GM23338 (cell line): ENCODE measurements at regions not wholly inside any gene's neighbourhood (a gene's known extent, or its start where the extent isn't known, plus 50 kb on each side); places are given as distances from the start of the nearest gene placed in this dataset.

Experiments used
- EZH2 ChIP-seq: fragments of 200-600 bp; sonication (generic); IDR thresholded peaks from one replicate; pipeline ENCODE4 v1.8.0; 2017; ENCODE audit warnings: antibody characterized with exemption, mild to moderate bottlenecking, low read depth; ENCODE audit not compliant: unreplicated experiment
- JUNB ChIP-seq: IDR thresholded peaks from one replicate; pipeline ENCODE4 v1.6.1; 2016; ENCODE audit warnings: antibody characterized with exemption; ENCODE audit not compliant: unreplicated experiment
- ZNF114 ChIP-seq: fragments of 250-450 bp; sonication (Bioruptor Pico); IDR thresholded peaks from 2 replicates; pipeline ENCODE4 v1.5.0; 2020; ENCODE audit warnings: mild to moderate bottlenecking, moderate library complexity
- TF ChIP-seq, protein P1 (sequence below), 2 experiments: fragments of 200-600 bp in 1 of 2; sonication (generic) in 1 of 2; conservative IDR thresholded peaks; 2 replicates each; pipeline versions ENCODE4 v1.5.1 to v1.6.1; 2016 to 2017; ENCODE audit warnings: antibody characterized with exemption in 2 of 2, low read depth in 2 of 2, mild to moderate bottlenecking in 2 of 2, moderate library complexity in 1 of 2
- TF ChIP-seq, protein P2 (sequence below): IDR thresholded peaks from one replicate; pipeline ENCODE4 v1.6.1; 2018; ENCODE audit warnings: antibody characterized with exemption; ENCODE audit not compliant: unreplicated experiment

DNA sequence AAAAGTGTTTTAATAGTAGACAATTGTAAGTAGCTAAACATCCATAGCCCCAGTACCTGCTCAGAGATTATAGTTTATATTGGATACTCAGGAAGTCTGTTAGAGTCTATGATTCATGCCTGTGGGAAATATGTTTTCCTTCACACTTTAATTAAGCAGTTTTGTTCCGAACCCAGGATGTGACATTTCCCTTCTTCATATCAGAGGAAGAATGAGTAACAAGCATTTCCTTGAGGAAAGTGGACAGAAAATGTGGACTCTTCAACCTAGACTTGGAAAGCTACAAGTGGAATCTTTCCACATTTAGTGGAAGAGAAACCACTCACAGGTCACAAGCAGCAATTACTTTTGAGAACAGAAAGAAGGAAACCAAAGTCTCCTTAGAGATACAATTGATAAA lies 419.4 kb downstream of the C4orf33 start:
- TF ChIP-seq JUNB = no peak
- TF ChIP-seq, protein P1, sequence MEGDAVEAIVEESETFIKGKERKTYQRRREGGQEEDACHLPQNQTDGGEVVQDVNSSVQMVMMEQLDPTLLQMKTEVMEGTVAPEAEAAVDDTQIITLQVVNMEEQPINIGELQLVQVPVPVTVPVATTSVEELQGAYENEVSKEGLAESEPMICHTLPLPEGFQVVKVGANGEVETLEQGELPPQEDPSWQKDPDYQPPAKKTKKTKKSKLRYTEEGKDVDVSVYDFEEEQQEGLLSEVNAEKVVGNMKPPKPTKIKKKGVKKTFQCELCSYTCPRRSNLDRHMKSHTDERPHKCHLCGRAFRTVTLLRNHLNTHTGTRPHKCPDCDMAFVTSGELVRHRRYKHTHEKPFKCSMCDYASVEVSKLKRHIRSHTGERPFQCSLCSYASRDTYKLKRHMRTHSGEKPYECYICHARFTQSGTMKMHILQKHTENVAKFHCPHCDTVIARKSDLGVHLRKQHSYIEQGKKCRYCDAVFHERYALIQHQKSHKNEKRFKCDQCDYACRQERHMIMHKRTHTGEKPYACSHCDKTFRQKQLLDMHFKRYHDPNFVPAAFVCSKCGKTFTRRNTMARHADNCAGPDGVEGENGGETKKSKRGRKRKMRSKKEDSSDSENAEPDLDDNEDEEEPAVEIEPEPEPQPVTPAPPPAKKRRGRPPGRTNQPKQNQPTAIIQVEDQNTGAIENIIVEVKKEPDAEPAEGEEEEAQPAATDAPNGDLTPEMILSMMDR (conservative IDR thresholded peaks at IDR 0.05; ENCODE audit: low read depth in 2 of 2) = no peak
- TF ChIP-seq, protein P2, sequence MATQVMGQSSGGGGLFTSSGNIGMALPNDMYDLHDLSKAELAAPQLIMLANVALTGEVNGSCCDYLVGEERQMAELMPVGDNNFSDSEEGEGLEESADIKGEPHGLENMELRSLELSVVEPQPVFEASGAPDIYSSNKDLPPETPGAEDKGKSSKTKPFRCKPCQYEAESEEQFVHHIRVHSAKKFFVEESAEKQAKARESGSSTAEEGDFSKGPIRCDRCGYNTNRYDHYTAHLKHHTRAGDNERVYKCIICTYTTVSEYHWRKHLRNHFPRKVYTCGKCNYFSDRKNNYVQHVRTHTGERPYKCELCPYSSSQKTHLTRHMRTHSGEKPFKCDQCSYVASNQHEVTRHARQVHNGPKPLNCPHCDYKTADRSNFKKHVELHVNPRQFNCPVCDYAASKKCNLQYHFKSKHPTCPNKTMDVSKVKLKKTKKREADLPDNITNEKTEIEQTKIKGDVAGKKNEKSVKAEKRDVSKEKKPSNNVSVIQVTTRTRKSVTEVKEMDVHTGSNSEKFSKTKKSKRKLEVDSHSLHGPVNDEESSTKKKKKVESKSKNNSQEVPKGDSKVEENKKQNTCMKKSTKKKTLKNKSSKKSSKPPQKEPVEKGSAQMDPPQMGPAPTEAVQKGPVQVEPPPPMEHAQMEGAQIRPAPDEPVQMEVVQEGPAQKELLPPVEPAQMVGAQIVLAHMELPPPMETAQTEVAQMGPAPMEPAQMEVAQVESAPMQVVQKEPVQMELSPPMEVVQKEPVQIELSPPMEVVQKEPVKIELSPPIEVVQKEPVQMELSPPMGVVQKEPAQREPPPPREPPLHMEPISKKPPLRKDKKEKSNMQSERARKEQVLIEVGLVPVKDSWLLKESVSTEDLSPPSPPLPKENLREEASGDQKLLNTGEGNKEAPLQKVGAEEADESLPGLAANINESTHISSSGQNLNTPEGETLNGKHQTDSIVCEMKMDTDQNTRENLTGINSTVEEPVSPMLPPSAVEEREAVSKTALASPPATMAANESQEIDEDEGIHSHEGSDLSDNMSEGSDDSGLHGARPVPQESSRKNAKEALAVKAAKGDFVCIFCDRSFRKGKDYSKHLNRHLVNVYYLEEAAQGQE = no peak
- no peak for TF ChIP-seq EZH2
- no peak for TF ChIP-seq ZNF114 (CRISPR knock-in tag)
